Endothelial cell of umbilical vein (primary cell): ENCODE measurements at regions not wholly inside any gene's neighbourhood (a gene's known extent, or its start where the extent isn't known, plus 50 kb on each side); places are given as distances from the start of the nearest gene placed in this dataset.

Source experiments
- BruUV-seq: library from RNA; stranded (reverse); fragments of 400-500 nt; replicated peaks from 2 replicates; lab custom pipeline; 2021; lab: Mats Ljungman, UMichigan
- CTCF ChIA-PET: fragments of 300-600, 350-600 bp; sonication (Branson Sonifier 250); formaldehyde crosslinking; loops from one replicate; lab custom pipeline; 2021; ENCODE audit warnings: antibody characterized with exemption, inconsistent platforms; lab: Charles Lee
- POLR2A ChIA-PET: fragments of 300-600, 350-600 bp; sonication (Branson Sonifier 250); formaldehyde crosslinking; loops from one replicate; lab custom pipeline; 2021; ENCODE audit warnings: antibody characterized with exemption, inconsistent platforms; lab: Charles Lee
- DNase-seq: peaks from one replicate; pipeline ENCODE4 v3.0.0-alpha.2; 2011; ENCODE audit warnings: low read depth, low spot score
- FAIRE-seq: peaks from 2 replicates; lab custom pipeline; 2011; peaks lifted over from hg19 to GRCh38; lab: Jason Lieb, UNC
- H2AFZ ChIP-seq: 2 replicates; pipeline ENCODE4 v1.6.0; 2012; ENCODE audit warnings: low read depth, low read length, control low read depth, inconsistent platforms
- H3K27ac ChIP-seq: 2 replicates; pipeline ENCODE4 v1.5.1; 2011; ENCODE audit warnings: low read depth, mild to moderate bottlenecking, control low read depth, low read length, moderate library complexity; ENCODE audit not compliant: insufficient read depth
- H3K27me3 ChIP-seq, 2 experiments: 2 replicates each; pipeline versions ENCODE4 v1.6.0 to v1.6.1; 2011; ENCODE audit warnings: low read length in 2 of 2, mixed read lengths in 1 of 2; ENCODE audit not compliant: control insufficient read depth in 2 of 2, insufficient read depth in 2 of 2
- H3K36me3 ChIP-seq, 2 experiments: 2 replicates in 1 of 2; 3 replicates in 1 of 2; pipeline ENCODE4 v1.5.1; 2011; ENCODE audit warnings: low read length in 2 of 2, mild to moderate bottlenecking in 1 of 2, moderate library complexity in 1 of 2; ENCODE audit not compliant: control insufficient read depth in 2 of 2, insufficient read depth in 2 of 2; ENCODE audit errors: extremely low read depth in 1 of 2
- H3K4me1 ChIP-seq: 3 replicates; pipeline ENCODE4 v1.5.1; 2011; ENCODE audit warnings: mild to moderate bottlenecking, low read length; ENCODE audit not compliant: control insufficient read depth, insufficient read depth; ENCODE audit errors: extremely low read depth
- H3K4me2 ChIP-seq: 2 replicates; pipeline ENCODE4 v1.6.1; 2011; ENCODE audit warnings: low read length, control low read depth, mixed read lengths; ENCODE audit not compliant: insufficient read depth
- H3K4me3 ChIP-seq, 3 experiments: fragments of 200-600 bp in 1 of 3; sonication (generic), shearing (Covaris generic) in 1 of 3; replicated peaks in 1 of 3; 2 replicates each; pipeline ENCODE4 v1.5.1; 2011 to 2016; ENCODE audit warnings: control low read depth in 3 of 3, low read length in 3 of 3, mild to moderate bottlenecking in 2 of 3, inconsistent platforms in 1 of 3, low read depth in 1 of 3, moderate library complexity in 1 of 3; ENCODE audit not compliant: insufficient read depth in 1 of 3
- H3K79me2 ChIP-seq: 2 replicates; pipeline ENCODE4 v1.6.0; 2012; ENCODE audit warnings: low read length, inconsistent platforms; ENCODE audit not compliant: control insufficient read depth, insufficient read depth
- H3K9ac ChIP-seq: replicated peaks from 2 replicates; pipeline ENCODE3; 2011; ENCODE audit warnings: low read length, control low read depth; ENCODE audit not compliant: insufficient read depth; ENCODE audit errors: extremely low read depth
- H3K9me1 ChIP-seq: replicated peaks from 3 replicates; pipeline ENCODE4 v1.6.0; 2011; ENCODE audit warnings: mild to moderate bottlenecking, low read length; ENCODE audit not compliant: control insufficient read depth, insufficient read depth; ENCODE audit errors: extremely low read depth
- H3K9me3 ChIP-seq: replicated peaks from 2 replicates; pipeline ENCODE4 v1.5.1; 2012; ENCODE audit warnings: low read length, inconsistent platforms; ENCODE audit not compliant: control insufficient read depth, insufficient read depth
- H4K20me1 ChIP-seq: replicated peaks from 2 replicates; pipeline ENCODE3; 2011; ENCODE audit warnings: mild to moderate bottlenecking, low read length; ENCODE audit not compliant: control insufficient read depth, insufficient read depth; ENCODE audit errors: extremely low read depth
- CTCF ChIP-seq, 2 donors: IDR thresholded peaks; 1 replicate in 1 of 2; 2 replicates in 1 of 2; pipeline ENCODE4 v1.5.1; 2011; ENCODE audit warnings: low read length in 2 of 2, mild to moderate bottlenecking in 2 of 2, moderate library complexity in 2 of 2, control low read depth in 1 of 2, inconsistent platforms in 1 of 2, low read depth in 1 of 2; ENCODE audit not compliant: insufficient read depth in 1 of 2; ENCODE audit errors: extremely low read depth in 1 of 2
- EZH2 ChIP-seq: IDR thresholded peaks from 2 replicates; pipeline ENCODE4 v1.6.1; 2012; ENCODE audit warnings: borderline replicate concordance, low read depth, mild to moderate bottlenecking, moderate library complexity, low read length, inconsistent platforms; ENCODE audit not compliant: severe bottlenecking
- FOS ChIP-seq: IDR thresholded peaks from 2 replicates; pipeline ENCODE4 v1.6.1; 2011; ENCODE audit warnings: mild to moderate bottlenecking, low read length, moderate library complexity, borderline replicate concordance; ENCODE audit not compliant: insufficient read depth
- GATA2 ChIP-seq: IDR thresholded peaks from 2 replicates; pipeline ENCODE4 v1.7.0; 2011; ENCODE audit warnings: low read depth, mild to moderate bottlenecking, moderate library complexity, mixed read lengths, low read length; ENCODE audit not compliant: insufficient read length, insufficient read depth
- JUN ChIP-seq: IDR thresholded peaks from 2 replicates; pipeline ENCODE4 v1.6.1; 2011; ENCODE audit warnings: borderline replicate concordance, low read depth; ENCODE audit not compliant: insufficient read length, insufficient read depth
- MAX ChIP-seq: IDR thresholded peaks from 2 replicates; pipeline ENCODE4 v1.6.1; 2011; ENCODE audit not compliant: insufficient read depth, insufficient read length
- MYC ChIP-seq: IDR thresholded peaks from one replicate; pipeline ENCODE4 v1.6.1; 2011; ENCODE audit warnings: mild to moderate bottlenecking, low read depth, low read length
- POLR2A ChIP-seq: IDR thresholded peaks from 2 replicates; pipeline ENCODE4 v1.6.1; 2012; ENCODE audit warnings: low read depth, mild to moderate bottlenecking, control low read depth, low read length
- POLR2AphosphoS5 ChIP-seq: IDR thresholded peaks from 2 replicates; pipeline ENCODE4 v1.6.1; 2012; ENCODE audit warnings: low read depth, mild to moderate bottlenecking, control low read depth, low read length, moderate library complexity; ENCODE audit not compliant: insufficient read depth
- dilution Hi-C: fragments of 300-500 bp; cut with MboI; formaldehyde crosslinking; loops from one replicate; pipeline ENCODE4 v1.15.0; 2019; ENCODE audit warnings: low sequenced_read_pairs; ENCODE audit not compliant: extremely low pct_ligation_motif_present
- intact Hi-C: fragments of 100-400 bp; cut with micrococcal nuclease; formaldehyde crosslinking; loops from one replicate; pipeline ENCODE4 v1.10.0; 2022

- CTCF ChIA-PET, result no interaction called here
- Histone ChIP-seq H3K27ac (no peak overlapping the region), H4K20me1 (no peaks in the 10 kb centered on the region), H3K4me1 (no peaks in the 10 kb centered on the region), H3K4me3 (no peak overlapping the region), H3K36me3 (no peaks in the 10 kb centered on the region), H3K79me2 (no peaks in the 10 kb centered on the region), H2AFZ (no peak overlapping the region), H3K9me3 (no peaks in the 10 kb centered on the region), H3K27me3 (no peaks in the 10 kb centered on the region), H3K4me2 (no peak overlapping the region), H3K9me1 (no peaks in the 10 kb centered on the region), H3K9ac (no peak overlapping the region)
- POLR2A ChIA-PET, result no interaction called here
- intact Hi-C loops (no loop called here), dilution Hi-C loops (no loop called here)
- TF ChIP-seq MYC (no peak), FOS (no peak), POLR2A (no peak), EZH2 (no peak), JUN (no peak), POLR2AphosphoS5 (no peak), MAX (no peak), CTCF (IDR thresholded peaks at IDR 0.05; ENCODE audit: extremely low read depth in 1 of 2, insufficient read depth in 1 of 2, low read depth in 1 of 2, low read length in 2 of 2) (no peak), GATA2 (no peak)
- BruUV-seq, result no TSS peak
- DNase-seq (no peak), FAIRE-seq (no peak)
Observed at GRCh38 chr3:117744935-117745334, 1035.4 kb downstream of the TUSC7 start.
